ENCODE measurements at regions not wholly inside any gene's neighbourhood (a gene's known extent, or its start where the extent isn't known, plus 50 kb on each side); places are given as distances from the start of the nearest gene placed in this dataset.

GRCh38 chr5:18457255-18457654 is 823.0 kb downstream of the TAF11L14 start:
- Histone ChIP-seq H3K9me3 (ENCODE audit: control insufficient read depth, low read depth, low read length) (no peaks in the 10 kb centered on the region), H3K9me1 (ENCODE audit: control insufficient read depth, extremely low read depth, insufficient read depth, low read length) (no peaks in the 10 kb centered on the region), H3K36me3 (ENCODE audit: control insufficient read depth in 2 of 2, extremely low read depth in 1 of 2, insufficient read depth in 2 of 2, low read length in 2 of 2) (no peaks in the 10 kb centered on the region), H3K4me2 (ENCODE audit: control insufficient read depth, extremely low read depth, insufficient read depth, low read depth, low read length) (no peak overlapping the region), H3K27ac (ENCODE audit: control insufficient read depth, insufficient read depth, low read length) (no peak overlapping the region), H2AFZ (ENCODE audit: control insufficient read depth, low read length) (no peak overlapping the region), H3K9ac (ENCODE audit: control insufficient read depth, extremely low read depth, insufficient read depth, low read length) (no peak overlapping the region), H3K79me2 (ENCODE audit: control insufficient read depth, insufficient read depth, low read length) (no peaks in the 10 kb centered on the region), H3K4me1 (ENCODE audit: control insufficient read depth, extremely low read depth, insufficient read depth, low read length) (no peaks in the 10 kb centered on the region), H3K27me3 (ENCODE audit: control insufficient read depth, extremely low read depth, insufficient read depth, low read length) (no peaks in the 10 kb centered on the region), H4K20me1 (ENCODE audit: control insufficient read depth, extremely low read depth, insufficient read depth, low read length) (no peaks in the 10 kb centered on the region), H3K4me3 (ENCODE audit: control insufficient read depth in 2 of 3, extremely low read depth in 1 of 3, insufficient read depth in 2 of 3, low read depth in 1 of 3, low read length in 3 of 3) (no peak overlapping the region)
- TF ChIP-seq EZH2 (IDR thresholded peaks at IDR 0.05; ENCODE audit: low read length) (no peak), CTCF (optimal IDR thresholded peaks at IDR 0.05 in 1 of 3, IDR thresholded peaks at IDR 0.05 in 1 of 3, conservative IDR thresholded peaks at IDR 0.05 in 1 of 3; ENCODE audit: extremely low read depth in 1 of 3, insufficient read depth in 2 of 3, low read length in 3 of 3) (no peak)
- DNase-seq (ENCODE audit: low read depth, low spot score): no peak
- dilution Hi-C loops (cut with MboI; ENCODE audit: extremely low pct_ligation_motif_present, low sequenced_read_pairs): no loop called here
- FAIRE-seq: no peak

- Histone ChIP-seq H3K27me3 (ENCODE audit: control insufficient read depth, extremely low read depth, insufficient read depth, low read length) (no peaks in the 10 kb centered on the region), H3K4me1 (ENCODE audit: control insufficient read depth, extremely low read depth, insufficient read depth, low read length) (no peaks in the 10 kb centered on the region), H3K9me1 (ENCODE audit: control insufficient read depth, extremely low read depth, insufficient read depth, low read length) (no peaks in the 10 kb centered on the region), H3K27ac (ENCODE audit: control insufficient read depth, insufficient read depth, low read length) (no peak overlapping the region), H3K79me2 (ENCODE audit: control insufficient read depth, insufficient read depth, low read length) (no peaks in the 10 kb centered on the region), H2AFZ (ENCODE audit: control insufficient read depth, low read length) (no peak overlapping the region), H3K36me3 (ENCODE audit: control insufficient read depth in 2 of 2, extremely low read depth in 1 of 2, insufficient read depth in 2 of 2, low read length in 2 of 2) (no peaks in the 10 kb centered on the region), H3K9me3 (ENCODE audit: control insufficient read depth, low read depth, low read length) (no peaks in the 10 kb centered on the region), H4K20me1 (ENCODE audit: control insufficient read depth, extremely low read depth, insufficient read depth, low read length) (no peaks in the 10 kb centered on the region), H3K4me3 (ENCODE audit: control insufficient read depth in 2 of 3, extremely low read depth in 1 of 3, insufficient read depth in 2 of 3, low read depth in 1 of 3, low read length in 3 of 3) (no peak overlapping the region), H3K9ac (ENCODE audit: control insufficient read depth, extremely low read depth, insufficient read depth, low read length) (no peak overlapping the region), H3K4me2 (ENCODE audit: control insufficient read depth, extremely low read depth, insufficient read depth, low read depth, low read length) (no peak overlapping the region)
- no peak for DNase-seq (ENCODE audit: low read depth, low spot score)
- TF ChIP-seq CTCF (optimal IDR thresholded peaks at IDR 0.05 in 1 of 3, IDR thresholded peaks at IDR 0.05 in 1 of 3, conservative IDR thresholded peaks at IDR 0.05 in 1 of 3; ENCODE audit: extremely low read depth in 1 of 3, insufficient read depth in 2 of 3, low read length in 3 of 3) (no peak), EZH2 (IDR thresholded peaks at IDR 0.05; ENCODE audit: low read length) (no peak)
- dilution Hi-C loops (cut with MboI; ENCODE audit: extremely low pct_ligation_motif_present, low sequenced_read_pairs): no loop called here
- FAIRE-seq: no peak
These were observed 827.5 kb downstream of the TAF11L14 start for GRCh38 chr5:18461766-18462165.
